ENCODE measurements at regions not wholly inside any gene's neighbourhood (a gene's known extent, or its start where the extent isn't known, plus 50 kb on each side); places are given as distances from the start of the nearest gene placed in this dataset.

DNA sequence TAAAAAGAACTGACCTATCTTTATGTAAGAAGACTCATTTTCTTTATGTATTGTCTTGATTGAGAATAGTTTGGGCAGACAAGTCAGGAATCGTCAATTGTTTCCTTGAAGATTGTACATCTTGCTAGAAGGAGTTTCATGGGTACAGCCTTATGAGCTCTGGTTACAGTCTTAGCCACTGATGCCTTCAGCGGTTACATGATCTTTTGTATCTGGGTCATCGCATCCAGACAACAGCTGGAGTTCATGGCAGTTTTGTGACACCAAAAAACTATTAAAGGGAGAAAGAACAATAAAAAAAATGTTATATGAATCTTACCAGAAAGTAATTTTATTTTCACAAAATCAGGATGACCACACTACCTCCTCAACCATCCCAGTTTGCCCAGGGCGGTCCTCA, 520.5 kb upstream of the CDH7 start:
- Histone ChIP-seq H3K9me2 (ENCODE audit: insufficient read depth) (no peaks in the 10 kb centered on the region), H3F3A (ENCODE audit: insufficient read depth) (no peaks in the 10 kb centered on the region), H4K20me1 (ENCODE audit: insufficient read depth) (no peaks in the 10 kb centered on the region), H2AFZ (no peak overlapping the region), H3K27ac (no peak overlapping the region), H3K79me2 (ENCODE audit: insufficient read depth) (no peaks in the 10 kb centered on the region), H3K27me3 (replicated peaks; ENCODE audit: insufficient read depth) (no peaks in the 10 kb centered on the region), H3K9ac (no peak overlapping the region), H3K4me3 (no peak overlapping the region), H3K9me3 (ENCODE audit: low read depth) (no peaks in the 10 kb centered on the region), H3K36me3 (ENCODE audit: low read depth) (no peaks in the 10 kb centered on the region), H3K4me1 (ENCODE audit: insufficient read depth) (no peaks in the 10 kb centered on the region), H3K4me2 (ENCODE audit: unreplicated experiment) (no peak overlapping the region)
- no peak for DNase-seq
- WGBS, 2 experiments (ENCODE audit: low coverage in 1 of 2, low lambda C conversion rate in 2 of 2, missing lambda C conversion rate in 2 of 2) = 39 to 49% methylated on average over 4 of the region's 4 CpGs
- TF ChIP-seq EZH2 (IDR thresholded peaks at IDR 0.05; ENCODE audit: insufficient read depth, poor library complexity, severe bottlenecking) (no peak), EZH2phosphoT487 (IDR thresholded peaks at IDR 0.05; ENCODE audit: insufficient read depth, low read depth) (no peak)
- in situ Hi-C loops (cut with MboI) = no loop called here

DNA sequence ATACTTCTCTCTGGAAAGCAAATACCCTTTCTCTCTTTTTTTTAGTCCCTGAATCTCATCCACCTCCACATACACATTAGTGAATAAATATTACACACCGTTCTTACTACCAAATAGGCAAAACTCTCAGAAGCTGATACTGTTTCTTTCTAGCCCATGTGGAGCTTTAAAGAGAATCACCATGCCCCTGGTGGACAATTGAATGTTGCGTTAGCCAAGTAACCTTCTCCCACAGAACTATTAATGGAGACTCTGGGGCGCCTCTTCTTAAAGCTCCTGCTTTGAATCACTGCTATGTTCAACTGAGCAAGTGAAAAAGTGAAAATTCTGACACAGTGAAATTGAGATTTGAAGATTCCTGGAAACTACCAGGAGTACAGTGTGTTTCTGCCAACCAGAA, 522.8 kb upstream of the CDH7 start:
- TF ChIP-seq EZH2phosphoT487 (IDR thresholded peaks at IDR 0.05; ENCODE audit: insufficient read depth, low read depth) (no peak), EZH2 (IDR thresholded peaks at IDR 0.05; ENCODE audit: insufficient read depth, poor library complexity, severe bottlenecking) (no peak)
- in situ Hi-C loops (cut with MboI) = no loop called here
- DNase-seq = no peak
- no peak overlapping the region for H2AFZ ChIP-seq
- H3K4me3 ChIP-seq = no peak overlapping the region
- H3F3A ChIP-seq (ENCODE audit: insufficient read depth) = no peaks in the 10 kb centered on the region
- 12 to 29% methylated on average over 3 of the region's 3 CpGs for WGBS, 2 experiments (ENCODE audit: low coverage in 1 of 2, low lambda C conversion rate in 2 of 2, missing lambda C conversion rate in 2 of 2)
- H3K27me3 ChIP-seq (replicated peaks; ENCODE audit: insufficient read depth) = no peaks in the 10 kb centered on the region
- no peak overlapping the region for H3K27ac ChIP-seq
- no peaks in the 10 kb centered on the region for H3K79me2 ChIP-seq (ENCODE audit: insufficient read depth)
- no peak overlapping the region for H3K9ac ChIP-seq
- H4K20me1 ChIP-seq (ENCODE audit: insufficient read depth) = no peaks in the 10 kb centered on the region
- no peaks in the 10 kb centered on the region for H3K9me2 ChIP-seq (ENCODE audit: insufficient read depth)
- no peak overlapping the region for H3K4me2 ChIP-seq (ENCODE audit: unreplicated experiment)
- no peaks in the 10 kb centered on the region for H3K36me3 ChIP-seq (ENCODE audit: low read depth)
- no peaks in the 10 kb centered on the region for H3K9me3 ChIP-seq (ENCODE audit: low read depth)
- H3K4me1 ChIP-seq (ENCODE audit: insufficient read depth) = no peaks in the 10 kb centered on the region

DNA sequence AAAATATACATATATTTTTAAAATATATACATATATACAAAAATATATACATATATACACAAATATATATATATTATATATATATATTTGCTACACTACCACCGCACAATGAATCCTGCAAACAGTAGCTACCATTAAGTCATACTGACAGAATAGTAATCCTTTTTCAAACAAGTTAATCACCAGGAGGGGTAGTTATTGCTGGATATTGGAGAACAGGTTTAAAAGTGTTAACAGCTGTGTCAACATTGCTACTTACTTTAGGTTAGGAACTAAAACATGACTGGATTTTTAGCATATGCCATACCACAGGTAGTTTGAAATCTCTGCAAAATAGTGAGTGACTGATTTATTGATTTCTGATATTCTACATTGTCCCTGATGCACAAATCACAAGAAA, 529.1 kb upstream of the CDH7 start:
- no peaks in the 10 kb centered on the region for H3K4me1 ChIP-seq (ENCODE audit: insufficient read depth)
- TF ChIP-seq EZH2 (IDR thresholded peaks at IDR 0.05; ENCODE audit: insufficient read depth, poor library complexity, severe bottlenecking) (no peak), EZH2phosphoT487 (IDR thresholded peaks at IDR 0.05; ENCODE audit: insufficient read depth, low read depth) (no peak)
- DNase-seq = no peak
- H3K9ac ChIP-seq = no peak overlapping the region
- no peaks in the 10 kb centered on the region for H3K27me3 ChIP-seq (replicated peaks; ENCODE audit: insufficient read depth)
- no peaks in the 10 kb centered on the region for H3F3A ChIP-seq (ENCODE audit: insufficient read depth)
- WGBS, 2 experiments (ENCODE audit: low coverage in 1 of 2, low lambda C conversion rate in 2 of 2, missing lambda C conversion rate in 2 of 2) = 0% methylated on average over 1 of the region's 1 CpG
- H3K27ac ChIP-seq = no peak overlapping the region
- no peak overlapping the region for H3K4me2 ChIP-seq (ENCODE audit: unreplicated experiment)
- in situ Hi-C loops (cut with MboI) = no loop called here
- no peak overlapping the region for H2AFZ ChIP-seq
- no peaks in the 10 kb centered on the region for H3K36me3 ChIP-seq (ENCODE audit: low read depth)
- no peaks in the 10 kb centered on the region for H3K9me2 ChIP-seq (ENCODE audit: insufficient read depth)
- no peaks in the 10 kb centered on the region for H4K20me1 ChIP-seq (ENCODE audit: insufficient read depth)
- H3K79me2 ChIP-seq (ENCODE audit: insufficient read depth) = no peaks in the 10 kb centered on the region
- no peaks in the 10 kb centered on the region for H3K9me3 ChIP-seq (ENCODE audit: low read depth)
- no peak overlapping the region for H3K4me3 ChIP-seq

DNA sequence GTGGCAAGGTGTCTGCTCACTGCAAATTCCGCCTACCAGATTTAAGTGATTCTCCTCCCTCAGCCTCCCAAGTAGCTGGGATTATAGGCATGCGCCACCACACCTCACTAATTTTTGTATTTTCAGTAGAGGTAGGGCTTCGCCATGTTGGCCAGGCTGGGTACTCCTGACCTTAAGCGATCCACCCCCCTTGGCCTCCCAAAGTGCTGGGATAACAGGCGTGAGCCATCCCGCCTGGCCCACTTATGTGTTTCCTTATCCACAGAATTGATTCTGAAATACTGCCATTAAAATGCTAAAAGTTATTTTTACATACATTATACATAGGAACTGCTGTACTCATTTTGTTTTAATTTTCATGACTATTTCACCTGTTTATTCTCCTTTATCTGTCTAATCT, 529.7 kb upstream of the CDH7 start:
- no peaks in the 10 kb centered on the region for H3K79me2 ChIP-seq (ENCODE audit: insufficient read depth)
- H3K9me2 ChIP-seq (ENCODE audit: insufficient read depth) = no peaks in the 10 kb centered on the region
- in situ Hi-C loops (cut with MboI) = no loop called here
- H3K4me1 ChIP-seq (ENCODE audit: insufficient read depth) = no peaks in the 10 kb centered on the region
- no peak overlapping the region for H3K9ac ChIP-seq
- H3K4me2 ChIP-seq (ENCODE audit: unreplicated experiment) = no peak overlapping the region
- H3K27me3 ChIP-seq (replicated peaks; ENCODE audit: insufficient read depth) = no peaks in the 10 kb centered on the region
- no peaks in the 10 kb centered on the region for H3K36me3 ChIP-seq (ENCODE audit: low read depth)
- no peaks in the 10 kb centered on the region for H3F3A ChIP-seq (ENCODE audit: insufficient read depth)
- no peak overlapping the region for H2AFZ ChIP-seq
- no peak overlapping the region for H3K4me3 ChIP-seq
- H3K27ac ChIP-seq = no peak overlapping the region
- DNase-seq = no peak
- TF ChIP-seq EZH2 (IDR thresholded peaks at IDR 0.05; ENCODE audit: insufficient read depth, poor library complexity, severe bottlenecking) = no peak
- TF ChIP-seq EZH2phosphoT487 (IDR thresholded peaks at IDR 0.05; ENCODE audit: insufficient read depth, low read depth) = no peak
- no peaks in the 10 kb centered on the region for H3K9me3 ChIP-seq (ENCODE audit: low read depth)
- 29 to 40% methylated on average over 6 of the region's 6 CpGs for WGBS, 2 experiments (ENCODE audit: low coverage in 1 of 2, low lambda C conversion rate in 2 of 2, missing lambda C conversion rate in 2 of 2)
- H4K20me1 ChIP-seq (ENCODE audit: insufficient read depth) = no peaks in the 10 kb centered on the region

DNA sequence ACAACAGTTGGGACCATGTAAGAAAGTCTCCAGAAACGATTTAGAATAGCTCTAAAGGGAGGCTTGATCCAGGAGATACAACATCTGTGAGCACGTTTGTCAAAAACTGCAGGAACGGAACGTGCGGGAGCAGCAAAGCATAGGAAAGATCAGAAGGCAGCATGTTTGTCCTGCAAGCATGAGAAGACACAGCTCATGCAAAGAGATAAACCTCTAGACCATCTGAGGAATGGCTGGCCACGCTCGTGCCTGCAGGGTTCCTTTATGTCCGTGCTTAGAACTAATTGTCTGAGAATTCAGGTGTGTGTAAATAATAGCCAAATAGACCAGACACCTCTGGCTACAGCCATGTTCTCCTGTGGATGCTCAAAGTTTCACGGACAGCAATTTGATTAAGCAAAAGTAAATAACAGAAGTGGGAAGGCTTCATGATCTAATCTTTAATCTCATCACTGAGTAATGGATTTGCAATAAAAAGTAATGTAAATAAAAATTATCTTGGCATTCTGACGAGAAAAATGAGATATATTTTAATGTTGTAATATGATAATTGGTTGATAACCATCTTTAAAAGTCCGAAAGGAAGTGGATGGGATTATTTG, 534.8 kb upstream of the CDH7 start:
- in situ Hi-C loops (cut with MboI) = no loop called here
- 26 to 30% methylated on average over 11 of the region's 11 CpGs for WGBS, 2 experiments (ENCODE audit: low coverage in 1 of 2, low lambda C conversion rate in 2 of 2, missing lambda C conversion rate in 2 of 2)
- Histone ChIP-seq H3K4me3 (no peak overlapping the region), H3K27ac (no peak overlapping the region), H3K9me3 (ENCODE audit: low read depth) (no peaks in the 10 kb centered on the region), H3F3A (ENCODE audit: insufficient read depth) (no peaks in the 10 kb centered on the region), H2AFZ (no peak overlapping the region), H3K4me2 (ENCODE audit: unreplicated experiment) (no peak overlapping the region), H3K9me2 (ENCODE audit: insufficient read depth) (no peaks in the 10 kb centered on the region), H3K4me1 (ENCODE audit: insufficient read depth) (no peaks in the 10 kb centered on the region), H3K9ac (no peak overlapping the region), H3K79me2 (ENCODE audit: insufficient read depth) (no peaks in the 10 kb centered on the region), H4K20me1 (ENCODE audit: insufficient read depth) (no peaks in the 10 kb centered on the region), H3K27me3 (replicated peaks; ENCODE audit: insufficient read depth) (no peaks in the 10 kb centered on the region), H3K36me3 (ENCODE audit: low read depth) (no peaks in the 10 kb centered on the region)
- DNase-seq = no peak
- no peak for TF ChIP-seq EZH2phosphoT487 (IDR thresholded peaks at IDR 0.05; ENCODE audit: insufficient read depth, low read depth)
- TF ChIP-seq EZH2 (IDR thresholded peaks at IDR 0.05; ENCODE audit: insufficient read depth, poor library complexity, severe bottlenecking) = no peak

All from GM23248 (cell line).